GM12878 (cell line): ENCODE measurements at regions not wholly inside any gene's neighbourhood (a gene's known extent, or its start where the extent isn't known, plus 50 kb on each side); places are given as distances from the start of the nearest gene placed in this dataset.

ENCODE experiments used
- ATAC-seq: fragments of 200-7000 bp; cut with Tn5 transposase; 3 replicates; pipeline ENCODE4 v1.9.1; 2020; ENCODE audit warnings: mild to moderate bottlenecking, moderate library complexity
- BruUV-seq: library from RNA; stranded (reverse); fragments of 400-500 nt; replicated peaks from 2 replicates; lab custom pipeline; 2021; lab: Mats Ljungman, UMichigan
- CTCF ChIA-PET: fragments of 300-600 bp; sonication (Branson Sonifier 250); formaldehyde crosslinking; extraction: SDS; loops from one replicate; lab custom pipeline; 2021; ENCODE audit warnings: inconsistent platforms; lab: Yijun Ruan, JAX
- POLR2A ChIA-PET: fragments of 350-600 bp; formaldehyde crosslinking; extraction: SDS; loops from one replicate; lab custom pipeline; 2021; ENCODE audit warnings: inconsistent platforms; lab: Charles Lee
- RAD21 ChIA-PET: fragments of 300-600 bp; sonication (Branson Sonifier 250); formaldehyde crosslinking; loops from one replicate; lab custom pipeline; 2023; ENCODE audit warnings: antibody characterized with exemption; ENCODE audit not compliant: unreplicated experiment; lab: Charles Lee
- SMC1A ChIA-PET: fragments of 300-600 bp; sonication (Branson Sonifier 250); formaldehyde crosslinking; loops from one replicate; lab custom pipeline; 2023; ENCODE audit not compliant: unreplicated experiment, uncharacterized antibody; lab: Charles Lee
- DNase-seq: peaks from one replicate; pipeline ENCODE4 v3.0.0-alpha.2; 2011; ENCODE audit warnings: low read depth, low spot score
- FAIRE-seq: peaks from 3 replicates; lab custom pipeline; 2011; peaks lifted over from hg19 to GRCh38; lab: Jason Lieb, UNC
- H2AFZ ChIP-seq: 2 replicates; pipeline ENCODE4 v1.6.0; 2011; ENCODE audit warnings: low read depth, low read length, control low read depth; ENCODE audit not compliant: control insufficient read depth
- H3K27ac ChIP-seq: 2 replicates; pipeline ENCODE4 v1.5.1; 2011; ENCODE audit warnings: control low read depth; ENCODE audit not compliant: control insufficient read depth, insufficient read depth
- H3K27me3 ChIP-seq, 2 experiments: replicated peaks in 1 of 2; 2 replicates each; pipeline versions ENCODE4 v1.6.0 to v1.6.1; 2011; ENCODE audit warnings: low read length in 1 of 2; ENCODE audit not compliant: control insufficient read depth in 2 of 2, insufficient read depth in 2 of 2
- H3K36me3 ChIP-seq, 2 experiments: 2 replicates each; pipeline ENCODE4 v1.5.1; 2011; ENCODE audit warnings: low read length in 1 of 2; ENCODE audit not compliant: control insufficient read depth in 2 of 2, insufficient read depth in 2 of 2
- H3K4me1 ChIP-seq: 2 replicates; pipeline ENCODE4 v1.6.1; 2011; ENCODE audit warnings: mild to moderate bottlenecking, low read length, moderate library complexity, mixed read lengths; ENCODE audit not compliant: control insufficient read depth, insufficient read depth
- H3K4me2 ChIP-seq: 2 replicates; pipeline ENCODE4 v1.6.0; 2011; ENCODE audit warnings: control low read depth; ENCODE audit not compliant: control insufficient read depth, insufficient read depth
- H3K4me3 ChIP-seq: fragments of 200-600 bp; sonication (generic); 2 replicates; pipeline ENCODE4 v1.5.1; 2016
- H3K79me2 ChIP-seq: 2 replicates; pipeline ENCODE4 v1.6.0; 2011; ENCODE audit warnings: low read length; ENCODE audit not compliant: control insufficient read depth, insufficient read depth
- H3K9ac ChIP-seq: 2 replicates; pipeline ENCODE4 v1.8.0; 2011; ENCODE audit warnings: low read length, control low read depth, mixed read lengths; ENCODE audit not compliant: control insufficient read depth, insufficient read depth
- H3K9me3 ChIP-seq: replicated peaks from 3 replicates; pipeline ENCODE4 v1.5.1; 2011; ENCODE audit warnings: mild to moderate bottlenecking, low read length; ENCODE audit not compliant: control insufficient read depth, insufficient read depth
- H4K20me1 ChIP-seq: 2 replicates; pipeline ENCODE4 v1.6.0; 2011; ENCODE audit not compliant: control insufficient read depth, insufficient read depth
- BACH1 ChIP-seq: fragments of 450-650 bp; IDR thresholded peaks from 2 replicates; pipeline ENCODE4 v1.6.1; 2017; ENCODE audit warnings: mild to moderate bottlenecking, borderline replicate concordance
- BHLHE40 ChIP-seq, 2 experiments: fragments of 450-650 bp in 1 of 2; IDR thresholded peaks; 2 replicates each; pipeline ENCODE4 v1.6.1; 2011 to 2017; ENCODE audit warnings: low read depth in 2 of 2, borderline replicate concordance in 1 of 2, improper control_type of control experiment in 1 of 2, low read length in 1 of 2, mild to moderate bottlenecking in 1 of 2
- FOXK2 ChIP-seq: fragments of 450-650 bp; IDR thresholded peaks from 2 replicates; pipeline ENCODE4 v1.6.1; 2017; ENCODE audit warnings: mild to moderate bottlenecking, moderate library complexity
- HCFC1 ChIP-seq: fragments of 150-350 bp; IDR thresholded peaks from 2 replicates; pipeline ENCODE4 v1.6.1; 2014; ENCODE audit warnings: low read length
- MYB ChIP-seq: fragments of 150-350 bp; IDR thresholded peaks from 2 replicates; pipeline ENCODE4 v1.6.1; 2014; ENCODE audit warnings: mild to moderate bottlenecking, low read depth, low read length, borderline replicate concordance
- NR2C1 ChIP-seq: fragments of 450-650 bp; IDR thresholded peaks from 2 replicates; pipeline ENCODE4 v1.6.1; 2017; ENCODE audit warnings: antibody characterized with exemption, mild to moderate bottlenecking, moderate library complexity
- PAX8 ChIP-seq: fragments of 450-650 bp; IDR thresholded peaks from 2 replicates; pipeline ENCODE4 v1.6.1; 2017; ENCODE audit warnings: mild to moderate bottlenecking, moderate library complexity
- SMAD1 ChIP-seq: fragments of 450-650 bp; IDR thresholded peaks from 2 replicates; pipeline ENCODE4 v1.6.1; 2018; ENCODE audit warnings: mild to moderate bottlenecking, low read depth; ENCODE audit not compliant: partially characterized antibody
- STAT3 ChIP-seq: IDR thresholded peaks from 2 replicates; pipeline ENCODE4 v1.6.1; 2011; ENCODE audit warnings: low read depth, low read length, improper control_type of control experiment
- ZZZ3 ChIP-seq: IDR thresholded peaks from 2 replicates; pipeline ENCODE4 v1.6.1; 2011; ENCODE audit warnings: low read depth; ENCODE audit not compliant: control insufficient read depth, insufficient read length
- WGBS: methylation state at CpG from one replicate; pipeline ENCODE4 v1.1.6; 2016; ENCODE audit warnings: low lambda C conversion rate; ENCODE audit not compliant: insufficient replicate concordance, insufficient coverage; ENCODE audit errors: missing lambda C conversion rate; 5-methylcytosine and 5-hydroxymethylcytosine counted together
- in situ Hi-C: fragments of 300-500 bp; cut with MboI; formaldehyde crosslinking; loops from 9 replicates; pipeline ENCODE4 v1.14.3; 2018; ENCODE audit warnings: mixed read lengths
- intact Hi-C: fragments of 100-400 bp; cut with micrococcal nuclease; formaldehyde crosslinking; loops from one replicate; pipeline ENCODE4 v1.14.2; 2022; ENCODE audit not compliant: unreplicated experiment
- TF ChIP-seq, protein P1 (sequence below): fragments of 450-650 bp; IDR thresholded peaks from 2 replicates; pipeline ENCODE4 v1.6.1; 2017; ENCODE audit warnings: antibody characterized with exemption, mild to moderate bottlenecking, moderate library complexity
- TF ChIP-seq, protein P2 (sequence below): IDR thresholded peaks from 2 replicates; pipeline ENCODE4 v1.6.1; 2011; ENCODE audit warnings: borderline replicate concordance, low read depth, mild to moderate bottlenecking, moderate library complexity, low read length; ENCODE audit not compliant: insufficient read depth, poor library complexity, severe bottlenecking

DNA sequence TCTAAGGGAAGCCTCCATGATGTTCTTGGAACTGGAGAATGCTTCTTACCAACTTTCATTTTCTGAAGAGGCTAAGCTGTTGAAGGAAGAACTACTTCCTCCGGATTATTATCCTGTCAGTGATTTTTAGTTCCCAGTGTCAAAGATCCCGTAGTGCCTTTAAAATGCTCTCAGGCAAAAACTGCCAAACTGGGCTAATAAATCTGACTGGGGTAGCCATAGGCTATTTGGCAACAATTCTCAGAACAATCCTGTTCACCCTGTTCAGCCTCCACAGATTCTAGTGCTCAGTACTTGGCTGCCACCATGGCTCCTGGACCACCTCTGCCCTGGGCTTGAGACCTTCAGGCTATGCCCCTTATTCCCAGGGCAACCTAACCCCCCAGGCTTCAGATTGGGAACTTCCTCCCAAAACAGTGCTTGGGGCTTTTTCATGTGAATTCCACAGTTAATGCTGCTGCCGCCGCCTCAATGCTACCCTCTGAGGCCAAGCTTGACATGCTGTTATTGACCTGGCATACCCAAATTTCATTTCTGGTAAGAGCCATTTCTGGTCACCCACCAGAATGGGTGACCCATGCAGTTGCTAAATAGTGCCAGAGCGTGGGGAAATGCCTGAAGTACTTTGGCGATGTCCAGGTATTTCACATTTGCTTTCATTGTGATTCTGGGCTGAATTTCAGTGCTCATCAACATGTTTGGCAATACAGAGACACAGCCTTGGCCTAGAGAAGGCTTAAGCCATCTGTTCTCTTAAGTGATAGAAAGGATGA, 110.0 kb upstream of the ARHGAP5 start:
- ChIA-PET RAD21 (interaction anchor here (1.7 kb wide), 1 partner anchor 40 kb away, joined by 4 read pairs; no protein-coding TSS in a partner anchor), SMC1A (interaction anchor here (0.6 to 3.3 kb wide), 8 partner anchors 12 to 297 kb away, joined by 3 to 9 read pairs (median 4); no protein-coding TSS in a partner anchor), POLR2A (no interaction called here), CTCF (interaction anchor here (1.5 to 2.2 kb wide), 2 partner anchors 40 to 41 kb away, joined by 3 to 8 read pairs; no protein-coding TSS in a partner anchor)
- no peak overlapping the region for H2AFZ ChIP-seq
- intact Hi-C loops (no loop called here), in situ Hi-C loops (no loop called here)
- no peaks in the 10 kb centered on the region for H3K79me2 ChIP-seq
- 53% methylated on average over 6 of the region's 6 CpGs for WGBS
- no peak overlapping the region for H3K4me2 ChIP-seq
- no peak overlapping the region for H3K9ac ChIP-seq
- FAIRE-seq (no peak), DNase-seq (no peak), ATAC-seq (no peak)
- no peaks in the 10 kb centered on the region for H3K36me3 ChIP-seq
- H4K20me1 ChIP-seq = no peaks in the 10 kb centered on the region
- TF ChIP-seq FOXK2 = 0 out of 2 replicates have a peak, but pooled peaks have one; percentile 6
- TF ChIP-seq NR2C1 = no peak
- no peak for TF ChIP-seq SMAD1
- no peak overlapping the region for H3K4me3 ChIP-seq
- no peaks in the 10 kb centered on the region for H3K27me3 ChIP-seq
- BruUV-seq = no TSS peak
- no peaks in the 10 kb centered on the region for H3K9me3 ChIP-seq
- H3K27ac ChIP-seq = no peak overlapping the region
- no peaks in the 10 kb centered on the region for H3K4me1 ChIP-seq

DNA sequence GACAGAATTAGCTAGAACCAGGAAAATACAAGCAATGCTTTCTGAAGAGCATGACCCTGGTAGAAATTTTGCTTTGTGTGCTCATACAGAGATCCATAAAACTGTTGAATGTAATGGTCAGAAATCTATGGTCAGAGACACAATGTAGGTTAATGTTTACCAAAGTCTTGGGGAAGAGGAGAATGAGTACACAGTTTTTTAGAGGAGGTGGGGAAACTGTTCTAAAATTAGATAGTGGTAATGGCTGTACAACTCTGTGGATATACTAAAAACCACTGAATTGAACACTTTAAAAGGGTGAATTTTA, 109.5 kb upstream of the ARHGAP5 start:
- Histone ChIP-seq H3K27me3 (no peaks in the 10 kb centered on the region), H3K9me3 (no peaks in the 10 kb centered on the region), H4K20me1 (no peaks in the 10 kb centered on the region), H3K4me2 (no peak overlapping the region), H3K36me3 (no peaks in the 10 kb centered on the region), H3K27ac (no peak overlapping the region), H3K4me1 (no peaks in the 10 kb centered on the region), H3K79me2 (no peaks in the 10 kb centered on the region), H3K4me3 (no peak overlapping the region), H3K9ac (no peak overlapping the region), H2AFZ (no peak overlapping the region)
- SMC1A ChIA-PET = interaction anchor here (0.7 to 1.7 kb wide), 5 partner anchors 11 to 263 kb away, joined by 3 to 5 read pairs (median 4); no protein-coding TSS in a partner anchor
- RAD21 ChIA-PET = interaction anchor here (0.9 to 1.7 kb wide), 2 partner anchors 41 to 466 kb away, joined by 3 to 4 read pairs; no protein-coding TSS in a partner anchor
- POLR2A ChIA-PET = no interaction called here
- in situ Hi-C loops (no loop called here), intact Hi-C loops (no loop called here)
- FAIRE-seq = no peak
- CTCF ChIA-PET = interaction anchor here (1.5 kb wide), 1 partner anchor 41 kb away, joined by 3 read pairs; no protein-coding TSS in a partner anchor
- BruUV-seq = no TSS peak
- DNase-seq = no peak
- ATAC-seq = peak; percentile 34; the same call in 2 of the 3 replicates
- TF ChIP-seq BHLHE40 (IDR thresholded peaks at IDR 0.05; ENCODE audit: borderline replicate concordance in 1 of 2, low read depth in 2 of 2, low read length in 1 of 2) (no peak), HCFC1 (no peak), BACH1 (no peak), STAT3 (no peak), PAX8 (no peak), MYB (no peak), ZZZ3 (no peak)
- TF ChIP-seq, protein P1, sequence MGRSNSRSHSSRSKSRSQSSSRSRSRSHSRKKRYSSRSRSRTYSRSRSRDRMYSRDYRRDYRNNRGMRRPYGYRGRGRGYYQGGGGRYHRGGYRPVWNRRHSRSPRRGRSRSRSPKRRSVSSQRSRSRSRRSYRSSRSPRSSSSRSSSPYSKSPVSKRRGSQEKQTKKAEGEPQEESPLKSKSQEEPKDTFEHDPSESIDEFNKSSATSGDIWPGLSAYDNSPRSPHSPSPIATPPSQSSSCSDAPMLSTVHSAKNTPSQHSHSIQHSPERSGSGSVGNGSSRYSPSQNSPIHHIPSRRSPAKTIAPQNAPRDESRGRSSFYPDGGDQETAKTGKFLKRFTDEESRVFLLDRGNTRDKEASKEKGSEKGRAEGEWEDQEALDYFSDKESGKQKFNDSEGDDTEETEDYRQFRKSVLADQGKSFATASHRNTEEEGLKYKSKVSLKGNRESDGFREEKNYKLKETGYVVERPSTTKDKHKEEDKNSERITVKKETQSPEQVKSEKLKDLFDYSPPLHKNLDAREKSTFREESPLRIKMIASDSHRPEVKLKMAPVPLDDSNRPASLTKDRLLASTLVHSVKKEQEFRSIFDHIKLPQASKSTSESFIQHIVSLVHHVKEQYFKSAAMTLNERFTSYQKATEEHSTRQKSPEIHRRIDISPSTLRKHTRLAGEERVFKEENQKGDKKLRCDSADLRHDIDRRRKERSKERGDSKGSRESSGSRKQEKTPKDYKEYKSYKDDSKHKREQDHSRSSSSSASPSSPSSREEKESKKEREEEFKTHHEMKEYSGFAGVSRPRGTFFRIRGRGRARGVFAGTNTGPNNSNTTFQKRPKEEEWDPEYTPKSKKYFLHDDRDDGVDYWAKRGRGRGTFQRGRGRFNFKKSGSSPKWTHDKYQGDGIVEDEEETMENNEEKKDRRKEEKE = no peak
- TF ChIP-seq, protein P2, sequence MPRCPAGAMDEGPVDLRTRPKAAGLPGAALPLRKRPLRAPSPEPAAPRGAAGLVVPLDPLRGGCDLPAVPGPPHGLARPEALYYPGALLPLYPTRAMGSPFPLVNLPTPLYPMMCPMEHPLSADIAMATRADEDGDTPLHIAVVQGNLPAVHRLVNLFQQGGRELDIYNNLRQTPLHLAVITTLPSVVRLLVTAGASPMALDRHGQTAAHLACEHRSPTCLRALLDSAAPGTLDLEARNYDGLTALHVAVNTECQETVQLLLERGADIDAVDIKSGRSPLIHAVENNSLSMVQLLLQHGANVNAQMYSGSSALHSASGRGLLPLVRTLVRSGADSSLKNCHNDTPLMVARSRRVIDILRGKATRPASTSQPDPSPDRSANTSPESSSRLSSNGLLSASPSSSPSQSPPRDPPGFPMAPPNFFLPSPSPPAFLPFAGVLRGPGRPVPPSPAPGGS = no peak
